Ovary (tissue), 3 donors: ENCODE measurements at regions not wholly inside any gene's neighbourhood (a gene's known extent, or its start where the extent isn't known, plus 50 kb on each side); places are given as distances from the start of the nearest gene placed in this dataset.

Experiments used
- CTCF ChIP-seq, 3 donors: fragments of 450-650 bp in 2 of 3; fragments of 200-600 bp in 1 of 3; IDR thresholded peaks; one replicate each; pipeline versions ENCODE4 v1.5.1 to v1.8.0; 2016 to 2022; ENCODE audit warnings: antibody characterized with exemption in 3 of 3, mild to moderate bottlenecking in 1 of 3
- POLR2A ChIP-seq: fragments of 450-650 bp; IDR thresholded peaks from one replicate; pipeline ENCODE4 v1.6.1; 2017; ENCODE audit warnings: antibody characterized with exemption, mild to moderate bottlenecking, moderate library complexity
- donor health status: DM: no; HTN: no; CAD: no.

- TF ChIP-seq CTCF (IDR thresholded peaks at IDR 0.05) (no peak), POLR2A (no peak)
Observed at GRCh38 chr6:9458424-9458823, 956.5 kb downstream of the TFAP2A start.
